Activated CD8-positive, alpha-beta memory T cell treated with anti-CD3 and anti-CD28 coated beads, Interleukin-2, amount 50 U/mL, for 48 hours (primary cell): ENCODE measurements at regions not wholly inside any gene's neighbourhood (a gene's known extent, or its start where the extent isn't known, plus 50 kb on each side); places are given as distances from the start of the nearest gene placed in this dataset.
"Not testable (repeated sequence)": the region's sequence is repeated elsewhere in the genome, so short reads cannot be mapped to it uniquely, and the experiment has no call there.

Experiments
- DNase-seq: peaks from one replicate; pipeline ENCODE4 v3.0.0-alpha.2; 2020

DNA sequence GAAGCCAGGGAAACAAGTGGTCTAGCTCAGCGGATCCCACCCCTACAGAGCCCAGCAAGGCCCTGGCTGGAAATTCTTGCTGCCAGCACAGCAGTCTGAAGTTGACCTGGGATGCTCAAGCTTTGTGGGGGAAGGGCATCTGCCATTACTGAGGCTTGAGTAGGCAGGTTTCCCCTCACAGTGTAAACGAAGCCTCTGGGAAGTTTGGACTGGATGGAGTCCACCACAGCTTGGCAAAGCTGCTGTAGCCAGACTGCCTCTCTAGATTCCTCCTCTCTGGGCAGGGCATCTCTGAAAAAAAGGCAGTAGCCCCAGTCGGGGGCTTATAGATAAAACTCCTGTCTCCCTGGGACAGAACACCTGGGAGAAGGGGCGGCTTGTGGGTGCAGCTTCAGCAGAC, 365.9 kb upstream of the SALL1 start:
- DNase-seq = not testable (repeated sequence)

DNA sequence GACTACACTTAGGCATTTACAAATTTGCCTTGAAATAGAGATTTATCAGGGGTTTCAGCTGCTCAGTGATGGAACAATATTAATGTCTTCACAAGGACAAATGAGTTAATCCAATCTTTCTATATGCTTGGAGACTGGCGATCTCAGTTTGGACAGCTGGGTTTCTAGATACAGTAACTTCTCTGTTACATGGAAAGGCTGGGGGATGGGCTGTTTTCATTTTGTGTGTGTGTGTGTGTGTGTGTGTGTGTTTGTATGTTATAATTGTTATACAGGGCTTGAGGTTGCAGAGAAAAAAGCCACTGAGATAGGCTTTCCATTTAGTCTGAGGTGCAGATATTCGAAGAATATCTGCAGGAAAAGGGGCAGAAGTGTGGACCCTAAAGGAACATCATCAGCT, 359.3 kb upstream of the SALL1 start:
- DNase-seq = no peak

DNA sequence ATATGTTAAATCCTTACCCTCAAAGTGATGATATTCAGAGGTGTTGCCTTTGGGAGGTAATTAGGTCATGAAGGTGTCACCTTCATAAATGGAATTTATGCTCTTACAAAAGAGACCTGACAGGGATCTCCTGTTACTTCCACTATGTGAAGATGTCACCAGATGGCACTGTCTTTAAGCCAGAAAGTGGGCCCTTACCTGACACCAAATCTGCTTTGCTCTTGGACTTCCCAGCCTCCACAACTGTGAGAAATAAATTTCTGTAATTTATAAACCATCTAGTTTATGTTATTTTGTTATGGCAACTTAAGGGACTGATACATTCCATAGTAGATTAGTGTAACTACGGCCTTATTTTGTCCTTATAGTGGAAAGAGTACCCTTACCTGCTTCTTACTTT, 358.3 kb upstream of the SALL1 start:
- no peak for DNase-seq

DNA sequence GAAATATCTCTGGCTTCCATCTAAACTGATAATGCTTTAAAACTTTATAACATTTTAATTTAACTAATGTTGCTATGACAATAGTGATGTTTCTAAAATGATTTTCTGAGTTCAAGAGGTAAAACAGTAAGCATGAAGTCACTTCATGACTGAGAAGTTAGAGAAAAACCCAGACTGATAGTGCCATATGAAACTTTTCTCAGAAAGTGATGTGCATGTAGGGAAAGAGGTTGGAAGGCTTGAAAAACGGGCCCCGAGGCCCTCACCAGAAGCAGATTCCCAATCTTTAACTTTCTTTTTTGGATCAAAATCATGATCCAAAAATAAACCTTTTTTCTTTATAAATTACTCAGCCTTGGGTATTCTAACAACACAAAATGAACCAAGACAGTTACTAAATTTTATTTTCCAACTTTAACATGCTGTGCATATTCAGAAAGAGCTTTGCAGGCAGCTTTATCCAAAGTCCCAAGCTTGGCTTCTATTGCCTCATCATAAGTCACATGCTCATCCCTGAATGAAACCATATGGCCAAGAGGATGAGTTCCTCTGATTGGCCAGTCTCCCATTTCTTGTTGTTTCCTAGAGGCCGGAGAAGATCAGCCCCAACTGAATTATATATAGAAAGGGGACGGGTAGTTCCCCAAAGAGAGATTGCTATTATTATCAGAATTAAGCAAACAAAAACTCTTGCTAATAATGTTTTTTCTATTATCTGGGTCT, 357.6 kb upstream of the SALL1 start:
- DNase-seq = no peak

DNA sequence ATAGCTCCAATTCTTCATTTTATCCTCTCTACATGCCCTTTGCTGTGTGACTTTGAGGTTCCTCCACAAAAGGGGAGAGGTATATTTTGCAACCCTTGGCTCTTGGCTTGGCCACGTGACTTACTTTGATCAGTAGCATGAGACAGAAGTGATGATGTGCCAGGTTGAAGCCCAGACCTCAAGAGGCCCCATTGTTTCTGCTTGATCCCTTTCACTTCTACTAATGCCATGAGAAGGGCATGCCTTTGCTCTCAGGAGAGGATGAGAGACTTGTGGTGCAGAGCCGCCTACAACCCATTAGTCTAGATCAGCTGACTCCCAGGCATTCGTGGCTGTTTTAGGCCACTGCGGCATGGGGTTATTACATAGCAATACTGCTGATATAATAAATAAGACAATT, 356.2 kb upstream of the SALL1 start:
- no peak for DNase-seq

DNA sequence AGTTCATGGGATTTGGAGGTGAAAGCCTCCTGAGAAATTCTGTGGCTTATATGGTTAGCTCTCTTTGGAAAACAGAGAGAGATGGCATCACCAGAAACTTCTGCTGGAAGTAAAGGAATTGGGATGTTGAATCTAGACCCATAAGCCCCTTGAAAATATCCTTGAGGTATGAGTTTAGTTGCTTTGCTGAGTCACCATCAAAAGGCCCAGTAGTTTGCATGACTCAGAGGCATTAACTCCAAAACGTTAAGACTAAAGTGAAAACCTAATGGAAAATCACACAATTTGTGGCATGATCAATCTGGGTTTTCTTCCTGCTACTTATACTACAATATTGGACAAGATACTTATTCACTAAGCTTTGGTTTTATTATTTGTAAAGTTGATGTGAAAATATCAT, 349.2 kb upstream of the SALL1 start:
- DNase-seq = no peak

DNA sequence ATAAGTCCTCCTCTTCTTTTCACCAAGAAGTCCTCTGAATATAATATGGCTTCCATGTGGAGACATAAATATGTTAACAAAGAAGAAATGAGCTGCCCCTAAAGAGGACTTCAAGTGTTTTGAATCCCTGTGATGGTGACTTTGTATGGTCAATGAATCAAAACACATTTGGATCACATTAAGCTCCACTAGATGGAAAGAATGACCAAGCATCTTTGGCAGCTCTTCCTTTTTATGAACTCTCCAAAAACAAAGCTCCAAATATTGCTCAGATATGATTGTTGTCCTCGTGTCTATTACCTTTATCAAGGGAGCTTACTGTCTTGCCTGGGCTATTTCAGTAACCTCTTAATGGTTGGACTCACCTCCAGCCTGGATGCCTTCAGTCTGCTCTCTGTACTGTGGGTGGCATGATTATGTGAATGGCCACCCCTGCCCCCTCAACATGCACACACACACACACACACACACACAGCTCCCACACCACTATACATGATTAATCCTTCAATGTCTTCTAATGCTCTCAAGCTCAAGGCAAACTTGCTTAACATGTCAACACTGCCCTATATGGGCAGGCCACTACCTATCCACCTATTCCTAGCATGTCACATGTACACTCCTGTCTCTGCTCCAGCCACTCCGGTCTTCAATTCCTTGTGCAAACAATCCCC, 346.6 kb upstream of the SALL1 start:
- DNase-seq = no peak

DNA sequence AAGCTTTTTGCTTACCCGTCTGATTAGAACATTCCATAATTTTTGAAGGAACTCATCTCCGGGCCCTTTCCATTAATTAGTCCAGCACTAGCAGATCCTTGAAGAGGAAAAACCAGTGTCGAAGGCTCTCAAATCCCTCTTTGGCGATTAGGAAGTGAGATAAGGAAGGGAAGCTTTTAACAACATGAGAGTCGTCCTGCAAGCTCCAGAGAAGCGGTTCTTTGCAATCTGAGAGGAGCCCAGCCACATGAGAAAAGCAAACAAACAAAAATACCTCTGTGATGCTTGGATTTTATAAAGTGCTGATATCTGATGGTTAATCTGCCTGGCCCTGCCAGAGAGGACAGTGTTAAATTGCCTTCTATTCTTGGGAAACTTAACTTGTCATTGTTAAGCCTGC, 339.8 kb upstream of the SALL1 start:
- no peak for DNase-seq

DNA sequence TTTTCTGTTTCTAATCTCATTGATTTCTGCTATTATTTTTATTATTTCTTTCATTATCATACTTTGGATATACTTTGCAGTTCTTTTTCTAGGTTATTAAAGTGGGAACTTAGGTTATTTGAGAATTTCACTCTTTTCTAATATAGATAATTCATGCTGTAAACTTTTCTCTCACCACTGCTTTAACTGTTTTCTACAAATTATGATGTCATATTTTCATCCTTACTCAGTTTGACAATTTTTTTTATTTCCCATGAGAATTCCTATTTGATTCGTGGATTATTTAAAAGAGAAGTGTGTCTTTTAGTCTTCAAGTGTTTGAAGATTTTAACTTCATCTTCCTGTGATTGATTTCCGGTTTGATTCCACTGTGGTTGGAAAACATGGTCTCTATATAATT, 336.8 kb upstream of the SALL1 start:
- no peak for DNase-seq

DNA sequence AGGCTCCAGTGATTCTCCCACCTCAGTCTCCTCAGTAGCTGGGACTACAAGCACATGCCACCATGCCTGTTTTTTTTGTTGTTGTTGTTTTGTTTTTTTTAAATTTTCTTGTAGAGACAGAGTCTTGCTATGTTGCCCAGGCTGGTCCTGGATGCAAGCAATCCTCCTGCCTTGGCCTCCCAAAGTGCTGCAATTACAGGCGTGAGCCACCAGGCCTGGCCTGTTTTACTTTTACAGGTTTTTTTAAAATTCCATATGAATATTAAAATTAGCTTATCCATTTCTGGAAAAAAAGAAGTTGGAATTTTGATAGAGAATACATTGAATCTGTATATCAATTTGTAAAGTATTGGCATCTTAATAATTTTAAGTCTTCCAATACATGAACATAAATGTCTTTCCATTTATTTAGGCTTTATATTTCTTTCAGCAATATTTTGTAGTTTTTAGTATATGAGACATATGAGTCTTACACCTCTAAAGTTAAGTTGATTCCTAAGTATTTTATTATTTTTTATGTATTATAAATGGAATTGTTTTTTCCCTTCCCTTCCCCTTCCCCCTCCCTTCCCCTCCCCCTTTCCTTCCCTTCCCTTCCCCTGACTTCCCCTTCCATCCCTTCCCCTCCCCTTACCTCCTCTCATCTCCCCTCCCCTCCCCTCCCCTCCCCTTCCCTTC, 323.5 kb upstream of the SALL1 start:
- no peak for DNase-seq

DNA sequence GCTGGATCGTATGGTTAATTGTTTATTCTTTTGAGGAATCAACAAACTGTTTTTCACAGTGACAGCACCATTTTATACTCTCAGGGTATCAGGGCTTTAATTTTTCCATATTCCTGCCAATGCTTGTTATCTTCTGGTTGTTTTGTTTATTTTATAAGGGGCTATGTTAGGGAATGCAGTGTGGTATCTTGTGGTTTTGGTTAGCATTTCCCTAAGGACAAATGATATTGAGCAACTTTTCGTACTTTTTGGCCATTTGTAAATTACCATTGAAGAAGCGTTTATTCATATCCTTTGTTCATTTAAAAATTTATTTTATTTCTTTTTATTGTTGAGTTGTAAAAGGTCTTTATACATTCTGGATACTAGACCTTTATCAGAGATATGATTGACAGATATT, 322.0 kb upstream of the SALL1 start:
- DNase-seq = no peak

DNA sequence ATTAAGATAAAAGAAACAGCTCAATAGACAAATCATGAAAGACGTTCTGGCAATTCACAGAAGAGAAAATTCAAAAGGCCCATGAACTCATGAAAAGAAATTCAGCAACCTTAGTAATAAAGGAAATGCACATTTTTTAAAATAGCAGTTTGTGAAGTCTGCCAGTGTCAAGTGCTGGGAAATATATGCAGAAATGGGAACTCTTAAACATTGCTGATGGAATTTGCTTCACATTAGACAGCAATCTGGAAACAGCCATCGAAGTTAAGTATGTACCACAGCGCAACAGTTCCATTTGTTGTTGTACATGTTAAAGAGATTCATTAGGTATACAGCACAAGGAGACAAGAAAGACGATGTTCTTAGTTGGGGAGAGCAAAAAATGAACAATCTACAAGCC, 319.4 kb upstream of the SALL1 start:
- no peak for DNase-seq

DNA sequence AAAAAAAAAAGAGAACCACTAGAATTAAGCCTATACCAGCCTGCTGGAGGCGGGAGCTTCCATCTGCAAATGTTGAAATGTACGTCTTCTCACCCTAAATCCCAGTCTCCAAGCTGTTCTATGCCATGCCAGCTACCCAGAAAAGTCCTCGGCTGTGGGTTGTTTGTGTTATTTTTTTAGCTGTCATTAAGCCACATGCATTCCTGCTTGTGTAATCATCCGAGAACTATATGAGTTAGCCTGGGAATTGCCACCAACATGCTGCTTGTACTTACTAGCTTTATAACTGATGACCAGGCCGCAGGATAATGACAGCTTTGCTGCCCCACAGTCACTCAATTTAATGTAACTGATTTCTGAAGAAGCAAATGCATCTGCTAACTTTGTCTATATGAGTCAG, 313.9 kb upstream of the SALL1 start:
- DNase-seq = no peak

DNA sequence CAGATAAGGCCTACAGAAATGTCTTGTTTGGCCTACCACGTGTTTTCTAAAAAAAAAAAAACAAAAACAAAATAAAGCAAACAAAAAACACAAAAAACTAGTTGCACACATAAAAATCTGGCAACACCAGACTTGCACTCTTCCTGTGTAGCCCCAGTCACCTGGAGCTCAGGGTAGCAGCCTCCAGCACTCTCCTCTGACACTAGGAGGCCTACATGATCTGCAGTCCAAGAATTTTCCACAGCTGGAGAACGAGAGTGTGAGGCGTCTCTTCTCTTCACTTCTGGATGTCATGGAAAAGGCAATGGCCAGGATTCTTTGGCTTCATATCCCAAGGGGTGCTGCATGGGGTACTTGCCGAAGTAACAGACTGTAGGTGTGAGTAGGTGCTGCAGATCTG, 310.2 kb upstream of the SALL1 start:
- DNase-seq = no peak

DNA sequence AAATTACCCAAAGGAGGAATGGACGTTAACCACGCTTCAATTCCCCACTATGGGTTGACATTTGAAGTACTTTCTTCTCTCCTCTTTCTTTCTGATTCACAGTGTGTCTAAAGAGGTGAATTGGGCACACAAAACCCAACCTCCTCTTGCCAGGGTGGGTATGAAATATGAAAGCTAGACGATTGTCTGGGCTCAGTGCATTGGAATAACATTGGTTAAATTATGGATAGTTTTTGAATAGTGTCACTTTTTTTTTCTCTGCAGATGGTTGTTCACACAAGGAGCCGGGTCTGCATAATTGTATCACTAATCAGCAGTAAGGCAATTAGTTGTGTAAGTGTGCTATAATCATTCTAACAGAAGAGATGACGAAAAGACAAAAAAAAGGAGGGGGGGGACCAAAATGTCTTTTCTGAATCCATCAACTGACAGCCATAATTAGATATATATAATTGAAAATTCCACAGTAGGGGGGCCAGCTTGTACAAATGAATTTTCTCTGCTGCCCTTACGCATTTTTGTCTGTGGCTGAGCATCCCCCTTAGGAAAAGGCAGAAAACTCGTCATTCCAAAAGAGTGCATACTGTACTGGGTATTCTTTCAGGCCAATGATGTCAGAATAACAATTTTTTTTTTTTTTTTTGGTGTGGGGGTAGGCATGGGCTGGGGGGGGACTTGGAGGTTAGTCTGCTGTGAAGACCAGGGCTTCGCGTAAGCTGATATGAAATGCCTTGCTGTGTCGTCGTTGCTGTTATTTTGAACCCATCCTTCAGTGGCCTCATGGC, 307.5 kb upstream of the SALL1 start:
- DNase-seq = no peak

DNA sequence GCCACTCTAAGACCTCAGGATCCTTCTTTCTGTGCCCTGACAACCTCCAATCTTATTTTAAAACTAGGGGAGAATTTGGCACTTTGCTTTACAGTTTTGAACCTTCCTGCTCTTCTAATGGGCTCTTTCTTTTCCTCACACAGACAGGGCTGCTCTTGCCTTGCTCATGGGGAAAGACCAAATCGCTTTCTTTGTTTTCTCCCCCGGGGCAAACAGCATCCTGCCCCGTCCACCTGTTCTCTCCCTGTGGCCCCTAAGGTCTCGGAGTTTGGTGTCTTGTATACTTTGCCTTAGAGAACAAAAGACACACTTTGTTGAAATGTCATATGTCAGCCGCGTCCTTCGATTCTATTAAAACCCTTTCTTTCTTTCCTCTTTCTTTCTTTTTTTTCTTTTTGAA, 306.7 kb upstream of the SALL1 start:
- no peak for DNase-seq

DNA sequence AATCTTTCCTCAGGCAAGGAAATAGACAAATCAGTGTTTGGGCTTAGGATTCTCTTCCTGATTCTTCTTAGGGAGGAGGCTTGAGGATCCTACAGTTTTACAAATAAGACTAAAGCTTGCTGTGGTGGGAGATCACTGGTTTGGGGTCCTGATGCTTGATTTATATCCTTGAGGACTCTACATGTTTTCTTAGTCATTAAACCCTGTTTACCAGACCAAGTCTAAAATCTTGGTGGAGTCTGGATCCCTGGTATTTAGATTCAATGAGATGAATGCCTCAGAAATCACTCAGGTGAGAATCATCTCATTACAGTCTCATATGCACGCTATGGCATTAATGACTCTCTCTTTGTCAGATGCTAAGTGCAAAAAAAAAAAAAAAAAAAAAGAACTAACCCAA, 304.3 kb upstream of the SALL1 start:
- no peak for DNase-seq

DNA sequence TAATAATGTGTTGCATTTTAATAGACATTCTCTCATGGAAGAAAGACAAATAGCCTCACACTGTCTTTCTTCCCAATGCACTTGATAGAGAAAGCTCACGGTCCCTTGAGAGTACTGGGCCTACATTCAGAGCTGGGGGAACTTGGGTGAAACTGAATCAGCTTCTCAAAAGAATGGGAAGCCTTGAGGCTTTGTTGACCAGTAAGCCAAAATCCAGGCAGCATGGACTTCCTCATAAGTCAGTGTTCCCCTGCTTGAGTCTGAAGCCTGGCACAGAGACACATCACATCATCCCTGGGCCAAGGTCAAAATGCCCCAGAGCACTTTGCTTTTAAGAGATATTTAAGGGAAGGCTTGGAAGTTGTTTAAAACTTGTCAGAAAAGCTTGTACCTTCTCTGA, 302.2 kb upstream of the SALL1 start:
- no peak for DNase-seq

DNA sequence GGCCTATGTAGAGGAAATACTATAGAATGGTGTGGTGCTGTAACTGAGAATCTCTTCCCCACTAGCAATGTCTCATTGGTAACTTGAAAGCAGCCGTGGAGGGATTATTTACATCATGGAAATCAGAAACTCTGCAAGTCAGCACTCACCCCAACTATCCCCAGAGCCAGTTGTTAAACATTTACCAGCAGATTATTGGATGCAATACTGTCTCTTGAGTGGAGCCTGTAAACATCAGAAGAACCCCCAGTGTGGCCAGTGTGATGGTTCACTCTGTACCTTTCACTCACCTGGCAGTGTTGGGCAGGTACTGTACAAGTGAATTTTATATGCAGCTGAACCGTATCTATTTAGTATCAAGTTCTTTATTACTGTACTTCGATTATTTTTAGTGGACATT, 299.8 kb upstream of the SALL1 start:
- DNase-seq = no peak

DNA sequence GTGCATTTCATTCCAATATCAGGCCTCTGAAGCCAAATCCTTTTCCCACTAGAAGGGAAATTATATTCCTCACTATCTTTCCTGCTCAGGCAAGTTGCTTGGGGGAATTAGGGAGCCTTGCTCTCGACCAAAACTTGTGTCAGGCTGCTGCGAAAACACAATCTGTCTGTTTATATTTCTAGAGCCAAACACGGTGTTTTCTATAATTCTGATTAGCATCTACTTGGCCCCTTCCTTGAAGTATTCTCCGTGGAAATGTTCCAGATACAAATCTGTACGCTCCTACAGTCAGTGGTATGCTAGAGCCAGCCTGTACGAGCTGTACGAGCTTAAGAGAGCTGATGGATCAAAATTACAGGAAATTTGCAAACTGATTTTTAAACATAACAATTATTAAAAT, 299.3 kb upstream of the SALL1 start:
- no peak for DNase-seq

DNA sequence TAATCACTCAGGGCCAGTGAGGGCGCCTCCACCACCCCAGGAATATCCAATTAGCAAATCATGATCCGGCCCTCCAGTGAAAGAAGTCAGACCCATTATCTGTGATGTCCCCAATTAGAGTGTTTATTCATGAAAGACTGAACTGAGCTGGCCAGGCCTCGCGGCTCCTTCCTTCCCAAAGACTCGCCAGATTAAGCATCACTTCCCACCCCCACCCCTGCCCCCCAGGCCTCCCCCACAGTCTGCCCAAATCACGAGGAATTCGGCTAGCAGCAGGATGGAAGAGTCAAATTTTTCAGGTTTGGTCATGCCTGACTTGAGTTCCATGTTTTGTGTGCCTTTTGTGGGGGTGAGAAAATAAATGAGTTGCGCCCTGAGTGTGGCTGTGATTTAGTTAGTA, 298.4 kb upstream of the SALL1 start:
- DNase-seq = no peak

DNA sequence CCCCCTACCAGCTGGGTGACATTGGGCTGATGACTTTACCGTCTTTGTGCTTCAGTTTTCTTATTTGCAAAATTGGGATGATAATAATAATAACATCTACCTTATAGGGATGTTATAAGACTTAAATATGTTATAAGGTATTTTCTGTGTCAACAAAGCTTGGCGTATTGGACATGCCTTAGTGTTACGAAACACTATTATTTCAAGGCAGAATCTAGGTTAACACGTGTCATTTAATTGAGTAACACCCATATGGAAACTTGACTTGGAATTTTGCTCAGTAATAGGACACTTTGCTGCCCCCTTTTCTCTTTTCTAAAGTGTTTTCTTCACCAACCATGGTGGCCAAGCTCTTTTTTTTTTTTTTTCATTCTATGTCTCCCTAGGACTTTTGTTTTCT, 294.2 kb upstream of the SALL1 start:
- DNase-seq = no peak

DNA sequence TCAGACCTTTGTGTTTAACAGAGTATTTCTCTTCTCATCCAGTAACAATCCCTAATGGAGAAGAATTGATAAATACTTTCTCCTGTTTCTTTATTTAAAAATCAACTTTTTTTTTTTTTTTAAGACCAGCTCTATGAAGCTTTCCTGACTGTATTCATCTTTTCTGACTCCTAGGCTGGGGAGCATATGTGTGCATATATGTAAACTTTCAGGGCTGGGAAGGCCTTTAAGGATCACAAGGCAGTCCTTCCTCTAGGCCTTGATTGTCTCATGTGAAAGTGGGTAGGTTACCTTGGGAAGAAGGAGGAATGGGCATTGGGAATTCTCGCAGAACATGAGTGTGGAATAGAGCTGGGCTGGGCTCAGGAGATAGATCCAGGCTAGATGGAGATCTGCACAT, 292.9 kb upstream of the SALL1 start:
- DNase-seq = no peak
